Choroid plexus epithelial cell (primary cell): ENCODE measurements at regions not wholly inside any gene's neighbourhood (a gene's known extent, or its start where the extent isn't known, plus 50 kb on each side); places are given as distances from the start of the nearest gene placed in this dataset.

ENCODE experiments used
- DNase-seq: peaks from one replicate; pipeline ENCODE4 v3.0.0-alpha.2; 2010; ENCODE audit warnings: low read depth
- H3K4me3 ChIP-seq: 2 replicates; pipeline ENCODE4 v1.5.1; 2011; ENCODE audit warnings: low read depth, mild to moderate bottlenecking, control low read depth, low read length, moderate library complexity
- TF ChIP-seq, protein P1 (sequence below): conservative IDR thresholded peaks from 2 replicates; pipeline ENCODE4 v1.5.1; 2011; ENCODE audit warnings: low read depth, mild to moderate bottlenecking, control low read depth, inconsistent platforms, low read length, moderate library complexity

DNA sequence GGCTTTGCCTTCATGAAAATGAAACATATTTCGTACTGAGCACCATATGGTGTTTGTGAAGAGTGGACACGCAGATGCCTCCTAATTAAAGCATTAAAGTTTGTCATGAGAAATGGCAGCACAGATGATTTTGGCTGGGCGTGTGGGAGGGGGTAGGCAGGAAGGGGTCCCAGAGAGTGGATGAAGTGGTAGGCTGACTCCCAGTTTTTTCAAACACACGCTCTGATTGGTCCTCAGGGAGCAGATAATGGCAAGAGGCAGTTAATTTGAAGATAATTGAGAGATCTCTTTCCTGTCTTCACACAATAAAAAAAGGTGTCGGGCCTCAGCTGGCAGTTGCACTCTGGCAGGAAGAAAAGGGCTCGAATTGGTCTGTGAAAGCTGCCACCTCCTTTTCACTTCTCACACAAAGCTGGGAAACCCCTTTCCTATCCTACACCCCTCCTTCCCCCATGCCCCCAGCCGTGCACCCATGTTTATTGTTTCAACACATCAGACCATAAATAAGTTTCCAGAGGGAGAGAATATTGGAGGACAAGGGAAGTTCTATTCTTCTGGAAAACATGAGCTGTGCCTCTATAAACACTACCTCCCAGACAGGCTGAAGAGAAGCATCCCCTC lies 429.6 kb downstream of the ARHGEF28 start:
- no peak overlapping the region for H3K4me3 ChIP-seq
- DNase-seq: no peak
- TF ChIP-seq, protein P1, sequence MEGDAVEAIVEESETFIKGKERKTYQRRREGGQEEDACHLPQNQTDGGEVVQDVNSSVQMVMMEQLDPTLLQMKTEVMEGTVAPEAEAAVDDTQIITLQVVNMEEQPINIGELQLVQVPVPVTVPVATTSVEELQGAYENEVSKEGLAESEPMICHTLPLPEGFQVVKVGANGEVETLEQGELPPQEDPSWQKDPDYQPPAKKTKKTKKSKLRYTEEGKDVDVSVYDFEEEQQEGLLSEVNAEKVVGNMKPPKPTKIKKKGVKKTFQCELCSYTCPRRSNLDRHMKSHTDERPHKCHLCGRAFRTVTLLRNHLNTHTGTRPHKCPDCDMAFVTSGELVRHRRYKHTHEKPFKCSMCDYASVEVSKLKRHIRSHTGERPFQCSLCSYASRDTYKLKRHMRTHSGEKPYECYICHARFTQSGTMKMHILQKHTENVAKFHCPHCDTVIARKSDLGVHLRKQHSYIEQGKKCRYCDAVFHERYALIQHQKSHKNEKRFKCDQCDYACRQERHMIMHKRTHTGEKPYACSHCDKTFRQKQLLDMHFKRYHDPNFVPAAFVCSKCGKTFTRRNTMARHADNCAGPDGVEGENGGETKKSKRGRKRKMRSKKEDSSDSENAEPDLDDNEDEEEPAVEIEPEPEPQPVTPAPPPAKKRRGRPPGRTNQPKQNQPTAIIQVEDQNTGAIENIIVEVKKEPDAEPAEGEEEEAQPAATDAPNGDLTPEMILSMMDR: no peak

DNA sequence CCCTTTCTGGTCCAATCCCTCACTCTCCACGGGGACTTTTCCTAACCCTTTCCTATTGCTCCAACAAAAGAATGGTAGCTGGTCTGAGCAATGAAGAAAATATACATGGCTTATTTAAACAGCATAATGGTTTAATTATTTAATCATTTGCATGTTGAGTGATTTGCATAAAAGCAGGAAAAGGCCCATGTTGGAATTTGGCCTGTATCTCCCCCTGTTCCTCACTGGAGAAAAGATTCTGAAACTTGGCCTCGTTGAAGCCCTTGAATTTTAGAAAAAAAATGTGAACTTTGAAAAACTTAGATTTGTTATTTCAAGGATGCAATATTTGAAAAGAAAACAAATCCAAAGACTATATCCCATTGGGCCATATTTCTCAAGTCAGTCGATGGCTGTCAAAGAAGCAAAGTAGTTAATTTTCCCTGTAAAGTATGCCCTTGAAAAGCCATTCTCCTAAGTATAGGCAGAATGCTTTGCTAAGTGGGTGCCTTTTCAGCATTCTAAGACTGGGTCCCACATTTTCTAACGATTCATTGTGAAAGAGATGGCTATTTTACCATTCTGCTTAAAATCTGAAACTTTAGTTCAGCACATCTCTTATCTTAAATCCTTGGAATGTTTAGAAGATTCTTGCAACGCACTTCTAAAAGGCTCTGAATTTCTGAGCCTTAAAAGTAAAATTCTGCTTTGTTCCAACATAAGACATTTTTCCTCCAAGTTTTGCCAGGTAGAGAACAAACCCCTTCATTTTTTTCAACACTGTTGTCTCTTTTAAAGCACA lies 428.8 kb downstream of the ARHGEF28 start:
- H3K4me3 ChIP-seq: no peak overlapping the region
- peak; percentile 9 for DNase-seq
- TF ChIP-seq, protein P1: no peak

DNA sequence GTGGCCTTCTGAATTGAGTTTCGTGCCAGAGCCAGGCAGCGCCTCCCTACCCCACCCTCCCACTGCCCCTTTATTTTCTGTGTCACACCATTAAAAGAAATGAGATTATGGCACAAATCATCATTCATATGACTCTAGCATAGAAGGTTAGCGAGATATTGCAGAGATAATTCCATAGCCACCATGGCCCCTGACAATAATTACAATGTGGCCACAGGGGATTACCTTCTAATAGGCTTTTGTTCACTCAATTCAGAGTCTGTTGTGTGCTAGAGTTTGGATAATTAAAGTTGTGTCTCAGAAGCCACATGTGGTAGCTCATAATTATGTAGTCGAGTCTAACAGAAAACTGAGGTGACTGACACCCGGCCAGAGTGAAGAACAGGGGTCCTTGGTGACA lies 428.1 kb downstream of the ARHGEF28 start:
- DNase-seq: no peak
- no peak overlapping the region for H3K4me3 ChIP-seq
- TF ChIP-seq, protein P1: no peak

DNA sequence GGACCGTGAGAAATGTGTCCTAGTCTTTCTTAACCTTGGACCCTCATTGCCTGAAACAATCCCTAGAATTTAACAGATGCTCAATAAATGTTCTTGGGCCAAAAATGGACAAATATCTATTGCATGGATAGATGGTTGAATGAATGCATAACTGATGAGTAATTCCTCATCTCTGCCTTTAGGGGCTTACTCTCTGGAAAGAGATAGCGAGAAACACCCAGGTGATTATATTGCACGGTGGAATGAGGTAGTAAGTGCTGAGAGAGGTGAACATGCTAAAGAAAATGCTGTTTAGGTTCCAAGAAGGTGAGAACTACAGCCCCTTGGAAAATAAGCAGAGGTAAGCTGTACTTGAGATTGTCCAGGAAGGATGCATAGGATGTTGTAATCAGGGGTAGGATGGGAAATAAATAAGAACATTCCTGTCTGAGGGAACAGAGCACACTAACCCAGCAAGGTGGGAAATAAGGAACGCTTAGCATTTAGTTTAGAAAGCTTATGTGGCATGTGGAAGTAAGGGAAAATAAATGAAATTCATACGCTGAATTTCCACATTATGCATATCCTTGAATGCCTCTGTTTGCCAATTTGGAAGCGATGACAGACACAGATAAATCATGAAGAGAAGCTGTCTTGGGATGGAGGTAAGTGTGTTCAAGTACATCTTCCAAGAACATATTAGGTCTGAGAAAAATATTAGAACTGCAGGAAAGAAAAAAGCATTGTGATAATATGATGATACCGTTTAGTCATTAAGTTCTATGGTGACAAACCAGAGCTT lies 426.6 kb downstream of the ARHGEF28 start:
- no peak overlapping the region for H3K4me3 ChIP-seq
- TF ChIP-seq, protein P1: no peak
- no peak for DNase-seq

DNA sequence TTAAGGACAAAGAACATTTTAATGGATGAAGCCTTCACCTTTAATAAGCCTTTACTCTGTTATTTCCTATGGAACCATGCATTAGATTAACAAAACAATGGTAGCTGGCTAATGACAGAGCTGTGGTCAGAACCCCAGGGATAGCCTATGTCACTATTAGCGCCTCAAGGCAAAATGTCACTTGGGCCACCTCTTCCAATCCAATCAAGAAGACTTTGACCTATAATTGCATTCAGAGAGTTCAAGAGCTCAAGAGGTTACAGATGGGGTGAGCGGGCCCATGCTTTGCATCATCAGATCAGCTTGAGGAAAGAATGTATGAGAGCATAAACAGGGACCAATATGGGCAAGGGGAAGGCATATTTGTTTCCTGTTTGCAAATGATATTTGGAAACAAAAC lies 425.1 kb downstream of the ARHGEF28 start:
- DNase-seq: no peak
- H3K4me3 ChIP-seq: no peak overlapping the region
- TF ChIP-seq, protein P1: no peak

DNA sequence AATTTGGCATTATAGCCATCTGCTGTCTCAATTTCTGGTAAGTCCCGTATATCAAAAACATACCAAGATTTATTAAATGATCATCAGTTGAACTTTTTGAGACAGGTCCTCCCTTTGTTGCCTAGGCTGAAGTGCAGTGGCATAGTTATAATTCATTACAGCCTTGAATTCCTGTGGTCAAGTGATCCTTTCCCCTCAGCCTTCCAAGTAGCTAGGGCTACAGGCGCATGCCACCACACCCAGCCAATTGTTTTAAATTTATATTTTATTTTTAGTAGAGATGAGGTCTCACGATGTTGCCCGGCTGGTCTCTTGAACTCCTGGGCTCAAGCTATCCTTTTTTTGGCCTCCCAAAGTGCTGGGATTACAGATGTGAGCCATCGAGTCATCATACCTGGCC lies 418.9 kb downstream of the ARHGEF28 start:
- DNase-seq: no peak
- H3K4me3 ChIP-seq: no peak overlapping the region
- TF ChIP-seq, protein P1: no peak
